ENCODE measurements at regions not wholly inside any gene's neighbourhood (a gene's known extent, or its start where the extent isn't known, plus 50 kb on each side); places are given as distances from the start of the nearest gene placed in this dataset.
"Not testable (repeated sequence)": the region's sequence is repeated elsewhere in the genome, so short reads cannot be mapped to it uniquely, and the experiment has no call there.

GRCh38 chr3:18189282-18190050 lies 235.7 kb downstream of the SATB1 start:
- H3K27me3 ChIP-seq: no peaks in the 10 kb centered on the region
- no peak for TF ChIP-seq POLR2A (IDR thresholded peaks at IDR 0.05)
- no peak for TF ChIP-seq CTCF (IDR thresholded peaks at IDR 0.05)
- DNase-seq (peak in 2 of 4 donors; percentile 5 to 14), ATAC-seq (no peak)
- 78% methylated on average over 9 of the region's 9 CpGs for WGBS, 2 donors
- H3K9me3 ChIP-seq: no peaks in the 10 kb centered on the region
- H3K27ac ChIP-seq: no peak overlapping the region
- no peak overlapping the region for H3K4me3 ChIP-seq
- no peaks in the 10 kb centered on the region for H3K36me3 ChIP-seq (replicated peaks in 1 of 2; ENCODE audit: insufficient read depth in 1 of 2, low read depth in 2 of 2)
- H3K4me1 ChIP-seq: no peaks in the 10 kb centered on the region
- intact Hi-C loops (cut with DNase I): no loop called here

- no peak for DNase-seq
- 66 to 71% methylated on average over 3 of the region's 3 CpGs for WGBS, 2 donors
- H3K36me3 ChIP-seq (replicated peaks in 1 of 2; ENCODE audit: insufficient read depth in 1 of 2, low read depth in 2 of 2): no peaks in the 10 kb centered on the region
- H3K27me3 ChIP-seq: no peaks in the 10 kb centered on the region
- H3K4me3 ChIP-seq: no peak overlapping the region
- TF ChIP-seq CTCF (IDR thresholded peaks at IDR 0.05) (no peak), POLR2A (IDR thresholded peaks at IDR 0.05) (no peak)
- no peaks in the 10 kb centered on the region for H3K9me3 ChIP-seq
- ATAC-seq: no peak
- no peaks in the 10 kb centered on the region for H3K4me1 ChIP-seq
- H3K27ac ChIP-seq: no peak overlapping the region
- intact Hi-C loops (cut with DNase I): no loop called here
Observed at GRCh38 chr3:18188491-18188890, 236.6 kb downstream of the SATB1 start.

- Histone ChIP-seq H3K27me3 (no peaks in the 10 kb centered on the region), H3K4me1 (no peaks in the 10 kb centered on the region), H3K4me3 (no peak overlapping the region), H3K9me3 (no peaks in the 10 kb centered on the region), H3K27ac (no peak overlapping the region), H3K36me3 (replicated peaks in 1 of 2; ENCODE audit: insufficient read depth in 1 of 2, low read depth in 2 of 2) (no peaks in the 10 kb centered on the region)
- intact Hi-C loops (cut with DNase I): no loop called here
- 77 to 84% methylated on average over 1 of the region's 1 CpG for WGBS, 2 donors
- DNase-seq (no peak), ATAC-seq (no peak)
- TF ChIP-seq POLR2A (IDR thresholded peaks at IDR 0.05) (no peak), CTCF (IDR thresholded peaks at IDR 0.05) (no peak)
Observed at GRCh38 chr3:18185624-18186023, 239.5 kb downstream of the SATB1 start.

GRCh38 chr3:18182923-18183322 lies 242.2 kb downstream of the SATB1 start:
- intact Hi-C loops (cut with DNase I); H3K4me1 ChIP-seq; H3K36me3 ChIP-seq (replicated peaks in 1 of 2; ENCODE audit: insufficient read depth in 1 of 2, low read depth in 2 of 2); H3K9me3 ChIP-seq; ATAC-seq; DNase-seq; H3K27ac ChIP-seq; H3K4me3 ChIP-seq; H3K27me3 ChIP-seq: not testable (repeated sequence)
- WGBS, 2 donors: 88 to 94% methylated on average over 1 of the region's 1 CpG

GRCh38 chr3:18179521-18179920 lies 245.6 kb downstream of the SATB1 start:
- Histone ChIP-seq H3K27ac (no peak overlapping the region), H3K36me3 (replicated peaks in 1 of 2; ENCODE audit: insufficient read depth in 1 of 2, low read depth in 2 of 2) (no peaks in the 10 kb centered on the region), H3K9me3 (no peaks in the 10 kb centered on the region), H3K4me1 (no peaks in the 10 kb centered on the region), H3K4me3 (no peak overlapping the region), H3K27me3 (no peaks in the 10 kb centered on the region)
- intact Hi-C loops (cut with DNase I): no loop called here
- no peak for ATAC-seq
- WGBS, 2 donors: 46 to 47% methylated on average over 3 of the region's 3 CpGs
- no peak for DNase-seq
- no peak for TF ChIP-seq POLR2A (IDR thresholded peaks at IDR 0.05)
- no peak for TF ChIP-seq CTCF (IDR thresholded peaks at IDR 0.05)
